K562 (cell line): ENCODE measurements at regions not wholly inside any gene's neighbourhood (a gene's known extent, or its start where the extent isn't known, plus 50 kb on each side); places are given as distances from the start of the nearest gene placed in this dataset.
"Not testable (repeated sequence)": the region's sequence is repeated elsewhere in the genome, so short reads cannot be mapped to it uniquely, and the experiment has no call there.

Experiments used
- ATAC-seq: fragments of 200-7000 bp; cut with Tn5 transposase; 3 replicates; pipeline ENCODE4 v1.9.1; 2020; ENCODE audit warnings: moderate library complexity
- BruUV-seq: library from RNA; stranded (reverse); fragments of 400-500 nt; replicated peaks from 2 replicates; lab custom pipeline; 2021; lab: Mats Ljungman, UMichigan
- CTCF ChIA-PET: fragments of 300-600 bp; formaldehyde crosslinking; extraction: SDS; loops from one replicate; lab custom pipeline; 2021; ENCODE audit warnings: low intra/inter-chr PET ratio; lab: Yijun Ruan, JAX
- POLR2A ChIA-PET: fragments of 300-600, 350-650 bp; sonication (Branson Sonifier 250); formaldehyde crosslinking; extraction: SDS; loops from one replicate; lab custom pipeline; 2021; ENCODE audit warnings: antibody characterized with exemption, inconsistent platforms; lab: Yijun Ruan, JAX
- DNase-seq, 4 experiments: peaks; one replicate each; pipeline versions ENCODE4 v3.0.0 to v3.0.0-alpha.2; 2011 to 2018; ENCODE audit warnings: low spot score in 3 of 4, mixed read lengths in 3 of 4; ENCODE audit errors: extremely low read depth in 1 of 4
- FAIRE-seq: peaks from 2 replicates; lab custom pipeline; 2011; peaks lifted over from hg19 to GRCh38; lab: Jason Lieb, UNC
- H2AFZ ChIP-seq: 2 replicates; pipeline ENCODE4 v1.6.0; 2011; ENCODE audit warnings: low read depth, low read length, control low read depth, inconsistent platforms
- H3K27ac ChIP-seq: fragments of 200-600 bp; 3 replicates; pipeline ENCODE4 v1.8.0; 2011; ENCODE audit warnings: low read depth, mild to moderate bottlenecking, control low read depth, inconsistent platforms, low read length, moderate library complexity, mixed read lengths; ENCODE audit errors: extremely low read depth
- H3K27me3 ChIP-seq, 2 experiments: fragments of 300-600 bp in 1 of 2; 2 replicates in 1 of 2; 3 replicates in 1 of 2; pipeline versions ENCODE4 v1.6.0 to v1.8.0; 2011; ENCODE audit warnings: inconsistent platforms in 2 of 2, low read length in 2 of 2, mild to moderate bottlenecking in 1 of 2, mixed read lengths in 1 of 2, moderate library complexity in 1 of 2; ENCODE audit not compliant: control insufficient read depth in 2 of 2, insufficient read depth in 2 of 2
- H3K36me3 ChIP-seq: fragments of 300-600 bp; 3 replicates; pipeline ENCODE4 v1.8.0; 2011; ENCODE audit warnings: mild to moderate bottlenecking, low read length, inconsistent platforms; ENCODE audit not compliant: control insufficient read depth, insufficient read depth
- H3K4me1 ChIP-seq, 2 experiments: fragments of 200-600 bp in 1 of 2; replicated peaks in 1 of 2; 2 replicates in 1 of 2; 3 replicates in 1 of 2; pipeline versions ENCODE4 v1.5.1 to v1.8.0; 2011; ENCODE audit warnings: inconsistent platforms in 2 of 2, low read length in 2 of 2, mild to moderate bottlenecking in 1 of 2, mixed read lengths in 1 of 2, moderate library complexity in 1 of 2; ENCODE audit not compliant: control insufficient read depth in 2 of 2, insufficient read depth in 2 of 2
- H3K4me2 ChIP-seq: 2 replicates; pipeline ENCODE4 v1.6.1; 2011; ENCODE audit warnings: low read length, control low read depth, inconsistent platforms, mixed read lengths; ENCODE audit not compliant: insufficient read depth
- H3K4me3 ChIP-seq: fragments of 200-600 bp; sonication (generic), shearing (Covaris generic); 2 replicates; pipeline ENCODE4 v1.5.1; 2016; ENCODE audit warnings: control low read depth, inconsistent platforms
- H3K79me2 ChIP-seq: fragments of 200-600 bp; 3 replicates; pipeline ENCODE4 v1.8.0; 2011; ENCODE audit warnings: low read length, inconsistent platforms; ENCODE audit not compliant: control insufficient read depth, insufficient read depth
- H3K9ac ChIP-seq, 2 experiments: 2 replicates each; pipeline versions ENCODE4 v1.6.0 to v1.6.1; 2011; ENCODE audit warnings: low read depth in 2 of 2, low read length in 2 of 2, control low read depth in 1 of 2, inconsistent platforms in 1 of 2, mild to moderate bottlenecking in 1 of 2, mixed read lengths in 1 of 2; ENCODE audit not compliant: insufficient read depth in 1 of 2
- H3K9me1 ChIP-seq: one replicate; pipeline ENCODE4 v1.6.0; 2011; ENCODE audit warnings: inconsistent platforms, mild to moderate bottlenecking, low read length, moderate library complexity; ENCODE audit not compliant: control insufficient read depth, insufficient read depth
- H3K9me3 ChIP-seq: replicated peaks from 2 replicates; pipeline ENCODE4 v1.5.1; 2011; ENCODE audit warnings: low read depth, low read length, inconsistent platforms; ENCODE audit not compliant: control insufficient read depth, insufficient read depth
- H4K20me1 ChIP-seq: replicated peaks from 2 replicates; pipeline ENCODE4 v1.6.1; 2011; ENCODE audit warnings: low read length, inconsistent platforms, mixed read lengths; ENCODE audit not compliant: control insufficient read depth, insufficient read depth
- CLOCK ChIP-seq: fragments of 250-450 bp; sonication (Bioruptor Pico); IDR thresholded peaks from 2 replicates; pipeline ENCODE4 v1.4.0; 2020; ENCODE audit warnings: mild to moderate bottlenecking, moderate library complexity, borderline replicate concordance
- COPS2 ChIP-seq: fragments of 450-650 bp; conservative IDR thresholded peaks from 2 replicates; pipeline ENCODE4 v1.6.1; 2016; ENCODE audit warnings: mild to moderate bottlenecking, moderate library complexity
- ZBTB49 ChIP-seq: sonication (generic); formaldehyde crosslinking; IDR thresholded peaks from 2 replicates; pipeline ENCODE4 v1.8.0; 2022; ENCODE audit warnings: missing genetic modification reagents, mild to moderate bottlenecking, borderline replicate concordance
- ZZZ3 ChIP-seq: fragments of 450-650 bp; IDR thresholded peaks from 2 replicates; pipeline ENCODE4 v1.6.1; 2016; ENCODE audit warnings: antibody characterized with exemption, mild to moderate bottlenecking, moderate library complexity
- WGBS: fragments of 100-300 bp; shearing (Covaris generic); methylation state at CpG from one replicate; pipeline ENCODE4 v1.1.6; 2016; ENCODE audit warnings: low coverage, mixed read lengths; ENCODE audit not compliant: insufficient coverage; ENCODE audit errors: missing lambda C conversion rate; 5-methylcytosine and 5-hydroxymethylcytosine counted together
- in situ Hi-C: fragments of 300-500 bp; cut with MboI; formaldehyde crosslinking; loops from 4 replicates; pipeline ENCODE4 v1.15.0; 2018; ENCODE audit warnings: inconsistent platforms, mixed read lengths
- intact Hi-C: fragments of 100-400 bp; cut with micrococcal nuclease; formaldehyde crosslinking; loops from 2 replicates; pipeline ENCODE4 v1.14.2; 2022
- TF ChIP-seq, protein P1 (sequence below): fragments of 250-450 bp; sonication (Bioruptor Pico); IDR thresholded peaks from 2 replicates; pipeline ENCODE4 v1.4.0; 2020

- no peaks in the 10 kb centered on the region for H3K36me3 ChIP-seq
- no peak overlapping the region for H3K4me3 ChIP-seq
- BruUV-seq = no TSS peak
- no peak overlapping the region for H3K9ac ChIP-seq
- intact Hi-C loops = no loop called here
- 0% methylated on average over 1 of the region's 1 CpG for WGBS
- H4K20me1 ChIP-seq = no peaks in the 10 kb centered on the region
- no peaks in the 10 kb centered on the region for H3K27me3 ChIP-seq
- H3K9me1 ChIP-seq = no peaks in the 10 kb centered on the region
- FAIRE-seq (no peak), DNase-seq (no peak)
- CTCF ChIA-PET = no interaction called here
- H3K4me2 ChIP-seq = no peak overlapping the region
- H2AFZ ChIP-seq = no peak overlapping the region
- TF ChIP-seq ZBTB49 = no peak
- no peak for TF ChIP-seq COPS2
- no peak for TF ChIP-seq CLOCK (CRISPR knock-in tag)
- TF ChIP-seq ZZZ3 = no peak
- TF ChIP-seq, protein P1, sequence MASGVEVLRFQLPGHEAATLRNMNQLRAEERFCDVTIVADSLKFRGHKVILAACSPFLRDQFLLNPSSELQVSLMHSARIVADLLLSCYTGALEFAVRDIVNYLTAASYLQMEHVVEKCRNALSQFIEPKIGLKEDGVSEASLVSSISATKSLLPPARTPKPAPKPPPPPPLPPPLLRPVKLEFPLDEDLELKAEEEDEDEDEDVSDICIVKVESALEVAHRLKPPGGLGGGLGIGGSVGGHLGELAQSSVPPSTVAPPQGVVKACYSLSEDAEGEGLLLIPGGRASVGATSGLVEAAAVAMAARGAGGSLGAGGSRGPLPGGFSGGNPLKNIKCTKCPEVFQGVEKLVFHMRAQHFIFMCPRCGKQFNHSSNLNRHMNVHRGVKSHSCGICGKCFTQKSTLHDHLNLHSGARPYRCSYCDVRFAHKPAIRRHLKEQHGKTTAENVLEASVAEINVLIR (CRISPR knock-in tag) = no peak
- TF ChIP-seq, all 486 proteins: peak for 0
- POLR2A ChIA-PET = no interaction called here
- no peaks in the 10 kb centered on the region for H3K4me1 ChIP-seq
- in situ Hi-C loops = no loop called here
- H3K79me2 ChIP-seq = no peaks in the 10 kb centered on the region
- H3K9me3 ChIP-seq = no peaks in the 10 kb centered on the region
- no peak overlapping the region for H3K27ac ChIP-seq
- ATAC-seq = no peak
Observed at GRCh38 chr2:22981785-22982184, 403.2 kb upstream of the KLHL29 start.

GRCh38 chr2:22984152-22984551, 400.8 kb upstream of the KLHL29 start:
- H3K9ac ChIP-seq, H3K27ac ChIP-seq, H3K27me3 ChIP-seq, H2AFZ ChIP-seq, intact Hi-C loops, CTCF ChIA-PET, H3K9me1 ChIP-seq, DNase-seq, H3K4me3 ChIP-seq, H3K4me1 ChIP-seq, H4K20me1 ChIP-seq, POLR2A ChIA-PET, ATAC-seq, H3K4me2 ChIP-seq, FAIRE-seq, H3K79me2 ChIP-seq, H3K36me3 ChIP-seq, H3K9me3 ChIP-seq, in situ Hi-C loops, BruUV-seq: not testable (repeated sequence)
- WGBS = 3% methylated on average over 9 of the region's 25 CpGs
